ENCODE measurements at regions not wholly inside any gene's neighbourhood (a gene's known extent, or its start where the extent isn't known, plus 50 kb on each side); places are given as distances from the start of the nearest gene placed in this dataset.

DNA sequence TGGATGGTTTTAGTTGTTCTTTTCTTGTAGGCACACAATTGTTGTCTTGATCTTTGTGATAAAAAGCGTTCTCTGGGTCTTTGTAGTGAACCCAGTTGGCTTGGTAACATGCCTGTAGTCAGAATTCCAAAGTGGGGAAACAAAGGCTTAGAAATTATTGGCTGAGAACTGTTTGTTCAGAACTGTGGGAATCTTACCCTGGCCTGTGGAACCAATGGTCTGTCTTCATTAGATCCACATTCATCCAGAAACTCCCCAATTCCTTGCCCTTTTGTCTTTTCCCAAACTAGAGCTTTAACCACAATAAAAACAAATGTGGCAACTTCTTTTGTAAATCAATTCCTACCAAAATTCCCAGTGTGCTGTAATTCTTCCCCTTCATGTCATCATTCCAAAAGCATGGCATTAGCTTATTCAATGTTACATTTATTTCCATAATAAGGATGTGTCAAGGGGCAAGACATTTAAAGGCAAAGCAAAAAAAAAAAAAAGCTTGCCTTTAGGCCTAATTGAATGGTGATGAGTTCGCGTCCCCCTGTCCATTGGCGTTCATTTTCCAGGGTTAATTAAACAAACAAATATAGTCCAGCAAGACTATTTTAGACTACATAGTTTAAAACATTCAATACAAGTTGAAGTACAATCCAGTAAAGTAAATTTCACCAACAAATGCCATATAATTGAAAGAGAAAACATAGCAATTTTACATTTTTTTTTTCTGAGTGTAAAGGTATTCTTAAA is 249.8 kb upstream of the ZNF608 start:
- Histone ChIP-seq H3K9ac (ENCODE audit: extremely low read depth, low read length, poor library complexity, severe bottlenecking) (peak overlapping the region; percentile 9), H3K4me3 (ENCODE audit: low read length) (no peak overlapping the region), H3K27me3 (ENCODE audit: control insufficient read depth, insufficient read depth, low read length, poor library complexity, severe bottlenecking) (no peaks in the 10 kb centered on the region), H3K4me1 (ENCODE audit: control insufficient read depth, insufficient read depth, low read length) (no peaks in the 10 kb centered on the region), H3K27ac (ENCODE audit: low read depth, low read length) (peak overlapping the region; percentile 96), H3K9me3 (ENCODE audit: control insufficient read depth, low read length) (no peaks in the 10 kb centered on the region), H3K36me3 (ENCODE audit: control insufficient read depth, insufficient read depth, low read length) (no peaks in the 10 kb centered on the region)
- Mint-ChIP-seq H3K9me3 (no peaks in the 10 kb centered on the region), H3K4me1 (peaks cover 37% of the 10 kb centered on the region), H3K27me3 (ENCODE audit: insufficient read depth) (no peaks in the 10 kb centered on the region), H3K4me3 (no peak overlapping the region), H3K36me3 (ENCODE audit: low read depth) (peaks cover 2% of the 10 kb centered on the region), H3K27ac (peak overlapping the region; percentile 32)
- 29 to 58% methylated on average over 1 to 4 of the region's 4 CpGs for WGBS, 2 experiments (ENCODE audit: insufficient coverage in 1 of 2, insufficient read length in 1 of 2)
- DNase-seq: no peak
- TF ChIP-seq, protein P1, sequence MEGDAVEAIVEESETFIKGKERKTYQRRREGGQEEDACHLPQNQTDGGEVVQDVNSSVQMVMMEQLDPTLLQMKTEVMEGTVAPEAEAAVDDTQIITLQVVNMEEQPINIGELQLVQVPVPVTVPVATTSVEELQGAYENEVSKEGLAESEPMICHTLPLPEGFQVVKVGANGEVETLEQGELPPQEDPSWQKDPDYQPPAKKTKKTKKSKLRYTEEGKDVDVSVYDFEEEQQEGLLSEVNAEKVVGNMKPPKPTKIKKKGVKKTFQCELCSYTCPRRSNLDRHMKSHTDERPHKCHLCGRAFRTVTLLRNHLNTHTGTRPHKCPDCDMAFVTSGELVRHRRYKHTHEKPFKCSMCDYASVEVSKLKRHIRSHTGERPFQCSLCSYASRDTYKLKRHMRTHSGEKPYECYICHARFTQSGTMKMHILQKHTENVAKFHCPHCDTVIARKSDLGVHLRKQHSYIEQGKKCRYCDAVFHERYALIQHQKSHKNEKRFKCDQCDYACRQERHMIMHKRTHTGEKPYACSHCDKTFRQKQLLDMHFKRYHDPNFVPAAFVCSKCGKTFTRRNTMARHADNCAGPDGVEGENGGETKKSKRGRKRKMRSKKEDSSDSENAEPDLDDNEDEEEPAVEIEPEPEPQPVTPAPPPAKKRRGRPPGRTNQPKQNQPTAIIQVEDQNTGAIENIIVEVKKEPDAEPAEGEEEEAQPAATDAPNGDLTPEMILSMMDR (conservative IDR thresholded peaks at IDR 0.05): no peak

DNA sequence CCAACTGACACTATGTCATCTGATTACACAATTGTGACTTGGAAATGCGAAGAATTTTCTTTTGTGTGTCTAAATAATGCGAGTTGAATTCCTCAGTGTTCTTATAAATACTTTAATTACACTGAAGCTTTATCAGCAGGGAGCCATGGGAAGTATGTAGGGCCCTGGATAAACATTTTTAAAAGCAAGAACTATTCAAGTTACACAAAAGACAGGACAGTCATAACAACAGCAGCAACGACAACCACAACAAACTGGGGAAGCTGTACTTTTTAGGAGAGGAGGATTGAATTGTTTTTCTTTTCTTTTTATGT is 250.3 kb upstream of the ZNF608 start:
- TF ChIP-seq, protein P1 (conservative IDR thresholded peaks at IDR 0.05): no peak
- Mint-ChIP-seq H3K27me3 (ENCODE audit: insufficient read depth) (no peaks in the 10 kb centered on the region), H3K4me3 (no peak overlapping the region), H3K27ac (peak overlapping the region; percentile 32), H3K36me3 (ENCODE audit: low read depth) (peaks cover 2% of the 10 kb centered on the region), H3K4me1 (peaks cover 38% of the 10 kb centered on the region), H3K9me3 (no peaks in the 10 kb centered on the region)
- Histone ChIP-seq H3K36me3 (ENCODE audit: control insufficient read depth, insufficient read depth, low read length) (no peaks in the 10 kb centered on the region), H3K27ac (ENCODE audit: low read depth, low read length) (peak overlapping the region; percentile 96), H3K9me3 (ENCODE audit: control insufficient read depth, low read length) (no peaks in the 10 kb centered on the region), H3K4me3 (ENCODE audit: low read length) (no peak overlapping the region), H3K4me1 (ENCODE audit: control insufficient read depth, insufficient read depth, low read length) (no peaks in the 10 kb centered on the region), H3K9ac (ENCODE audit: extremely low read depth, low read length, poor library complexity, severe bottlenecking) (peak overlapping the region; percentile 9), H3K27me3 (ENCODE audit: control insufficient read depth, insufficient read depth, low read length, poor library complexity, severe bottlenecking) (no peaks in the 10 kb centered on the region)
- no peak for DNase-seq
- 25% methylated on average over 1 of the region's 3 CpGs; no CpG with 5 or more reads in 1 of the 2 experiments for WGBS, 2 experiments (ENCODE audit: insufficient coverage in 1 of 2, insufficient read length in 1 of 2)

DNA sequence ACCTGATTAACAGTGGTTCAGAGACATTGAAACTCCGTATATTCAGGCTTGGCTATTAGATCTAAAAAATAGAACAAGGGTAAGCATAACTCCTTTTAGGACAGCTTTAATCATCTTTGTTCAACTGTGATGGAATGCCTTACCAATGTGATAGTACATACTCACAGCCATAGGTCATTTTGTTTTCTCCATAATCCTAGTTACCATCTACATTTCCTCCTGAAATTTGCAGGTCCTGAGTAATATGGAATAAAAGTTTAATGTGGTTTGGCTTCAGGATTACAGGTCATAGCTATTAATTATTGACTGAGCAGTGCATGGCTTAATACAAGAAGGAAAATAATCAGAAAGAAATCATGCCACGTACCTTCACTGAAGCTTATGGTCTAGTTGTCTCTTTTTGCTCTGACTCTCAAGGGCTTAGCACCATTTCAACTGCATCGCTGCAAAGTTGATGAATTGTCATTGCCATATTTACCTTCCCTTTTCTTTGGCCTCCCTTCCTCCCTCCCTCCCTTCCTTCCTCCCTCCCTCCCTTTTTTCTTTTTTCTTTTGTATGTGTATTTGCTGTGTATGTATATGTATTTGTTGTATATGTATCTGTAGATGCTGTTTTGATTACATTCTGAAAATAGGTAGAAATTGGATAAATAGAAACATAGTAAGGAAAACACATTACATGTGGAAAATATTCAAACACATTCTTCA is 250.9 kb upstream of the ZNF608 start:
- Histone ChIP-seq H3K4me1 (ENCODE audit: control insufficient read depth, insufficient read depth, low read length) (no peaks in the 10 kb centered on the region), H3K9me3 (ENCODE audit: control insufficient read depth, low read length) (no peaks in the 10 kb centered on the region), H3K9ac (ENCODE audit: extremely low read depth, low read length, poor library complexity, severe bottlenecking) (no peak overlapping the region), H3K27ac (ENCODE audit: low read depth, low read length) (peak overlapping the region; percentile 96), H3K27me3 (ENCODE audit: control insufficient read depth, insufficient read depth, low read length, poor library complexity, severe bottlenecking) (no peaks in the 10 kb centered on the region), H3K4me3 (ENCODE audit: low read length) (no peak overlapping the region), H3K36me3 (ENCODE audit: control insufficient read depth, insufficient read depth, low read length) (no peaks in the 10 kb centered on the region)
- no peak overlapping the region for H3K4me3 Mint-ChIP-seq
- no peaks in the 10 kb centered on the region for H3K27me3 Mint-ChIP-seq (ENCODE audit: insufficient read depth)
- peaks cover 44% of the 10 kb centered on the region for H3K4me1 Mint-ChIP-seq
- H3K36me3 Mint-ChIP-seq (ENCODE audit: low read depth): peaks cover 2% of the 10 kb centered on the region
- H3K9me3 Mint-ChIP-seq: no peaks in the 10 kb centered on the region
- H3K27ac Mint-ChIP-seq: peak overlapping the region; percentile 59
- TF ChIP-seq, protein P1 (conservative IDR thresholded peaks at IDR 0.05): no peak
- no peak for DNase-seq
- 78 to 86% methylated on average over 3 of the region's 3 CpGs for WGBS, 2 experiments (ENCODE audit: insufficient coverage in 1 of 2, insufficient read length in 1 of 2)
